HCEC 1CT (cell line): ENCODE measurements at regions not wholly inside any gene's neighbourhood (a gene's known extent, or its start where the extent isn't known, plus 50 kb on each side); places are given as distances from the start of the nearest gene placed in this dataset.

Experiments used
- DNase-seq: peaks from one replicate; pipeline ENCODE4 v3.0.0-alpha.2; 2017

GRCh38 chr12:93314177-93314497, 63.6 kb upstream of the NUDT4 start:
- no peak for DNase-seq

DNA sequence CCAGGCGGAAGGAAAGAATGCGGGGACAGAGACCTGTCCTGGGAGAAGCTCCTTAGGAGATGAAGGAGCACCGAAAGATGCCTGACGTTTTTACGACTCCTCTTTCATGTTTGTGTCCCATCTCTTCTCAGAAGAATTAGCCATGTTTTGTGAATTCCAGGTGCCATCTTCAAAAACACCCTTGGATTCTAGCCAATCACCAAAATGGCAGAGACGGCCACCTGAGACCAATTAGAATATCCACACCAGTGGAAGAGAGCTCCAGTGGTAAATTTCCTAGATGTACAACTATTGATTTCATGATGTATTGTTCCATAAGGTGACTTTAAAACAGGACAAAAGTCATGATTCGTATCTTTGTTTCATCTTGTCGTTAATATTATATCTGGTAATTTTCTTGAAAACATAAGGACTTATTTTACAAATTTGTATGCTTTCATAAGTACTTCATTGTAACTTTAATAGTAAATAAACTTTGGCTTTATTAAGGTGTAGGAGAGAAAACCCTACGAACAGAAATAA, 62.3 kb upstream of the NUDT4 start:
- DNase-seq: no peak

DNA sequence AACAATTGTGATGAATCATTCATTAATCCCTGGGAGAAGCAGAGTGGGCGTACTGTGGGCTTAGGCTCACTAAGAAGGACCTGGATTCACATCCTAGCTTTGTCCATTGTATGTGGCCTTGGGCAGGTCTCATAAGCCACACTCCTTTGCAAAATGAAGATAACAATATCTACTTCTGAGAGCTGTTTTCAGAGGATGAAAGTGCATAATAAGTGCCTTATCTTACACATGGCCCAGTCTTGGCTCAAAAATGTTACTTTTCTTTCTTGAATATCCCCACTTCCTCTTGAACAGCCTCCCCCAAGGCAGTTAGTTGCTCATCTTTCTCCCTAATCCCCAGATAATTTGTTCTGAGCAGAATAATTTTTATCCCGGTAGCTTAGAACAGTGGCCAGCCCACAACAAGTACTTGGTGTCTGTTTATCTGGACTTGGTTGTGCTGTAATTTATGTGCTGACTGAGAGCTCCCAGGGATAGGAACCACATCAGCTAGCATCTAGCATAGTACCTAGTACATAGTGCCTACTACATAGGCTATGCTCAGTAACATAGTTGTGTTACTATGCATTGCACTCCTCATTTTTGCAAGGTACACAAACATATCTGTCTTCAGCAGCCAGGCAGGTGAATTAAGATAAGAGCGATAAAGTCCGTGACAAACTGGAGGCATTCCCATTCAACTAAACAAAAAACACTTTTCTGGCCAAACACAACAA, 61.7 kb upstream of the NUDT4 start:
- DNase-seq: no peak

DNA sequence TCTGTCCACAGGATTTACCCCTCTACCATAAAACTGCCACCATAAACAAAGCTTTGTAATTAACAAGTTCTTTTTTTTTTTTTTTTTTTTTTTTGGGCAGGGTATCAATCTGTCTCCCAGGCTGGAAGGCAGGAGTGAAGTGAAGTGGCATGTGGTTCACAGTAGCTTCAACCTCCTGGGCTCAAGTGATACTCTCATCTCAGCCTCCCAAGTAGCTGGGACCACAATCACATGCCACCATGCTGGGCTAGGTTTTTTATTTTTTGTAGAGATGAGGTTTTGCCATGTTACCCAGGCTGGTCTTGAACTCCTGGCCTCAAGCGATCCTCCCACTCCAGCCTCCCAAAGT, 61.1 kb upstream of the NUDT4 start:
- no peak for DNase-seq

DNA sequence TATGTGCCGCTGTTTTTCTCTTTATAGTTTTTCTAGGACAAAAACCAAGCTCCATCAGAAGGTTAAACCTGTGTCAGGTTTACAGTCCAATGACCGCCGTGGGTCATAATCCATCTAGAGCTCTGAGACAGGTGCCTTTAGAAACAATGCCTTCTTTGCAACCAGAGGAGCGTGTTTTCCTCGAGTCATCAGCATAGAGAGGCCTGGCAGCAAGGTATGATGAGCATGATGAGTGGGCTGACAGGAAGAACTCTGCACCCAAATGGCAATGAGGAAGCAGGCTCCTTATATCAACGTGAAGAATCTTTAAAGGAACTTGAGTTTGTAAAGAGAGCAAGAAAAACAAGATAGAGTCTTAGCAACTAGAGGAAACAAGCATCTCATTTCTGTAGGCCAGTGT, 60.5 kb upstream of the NUDT4 start:
- no peak for DNase-seq

DNA sequence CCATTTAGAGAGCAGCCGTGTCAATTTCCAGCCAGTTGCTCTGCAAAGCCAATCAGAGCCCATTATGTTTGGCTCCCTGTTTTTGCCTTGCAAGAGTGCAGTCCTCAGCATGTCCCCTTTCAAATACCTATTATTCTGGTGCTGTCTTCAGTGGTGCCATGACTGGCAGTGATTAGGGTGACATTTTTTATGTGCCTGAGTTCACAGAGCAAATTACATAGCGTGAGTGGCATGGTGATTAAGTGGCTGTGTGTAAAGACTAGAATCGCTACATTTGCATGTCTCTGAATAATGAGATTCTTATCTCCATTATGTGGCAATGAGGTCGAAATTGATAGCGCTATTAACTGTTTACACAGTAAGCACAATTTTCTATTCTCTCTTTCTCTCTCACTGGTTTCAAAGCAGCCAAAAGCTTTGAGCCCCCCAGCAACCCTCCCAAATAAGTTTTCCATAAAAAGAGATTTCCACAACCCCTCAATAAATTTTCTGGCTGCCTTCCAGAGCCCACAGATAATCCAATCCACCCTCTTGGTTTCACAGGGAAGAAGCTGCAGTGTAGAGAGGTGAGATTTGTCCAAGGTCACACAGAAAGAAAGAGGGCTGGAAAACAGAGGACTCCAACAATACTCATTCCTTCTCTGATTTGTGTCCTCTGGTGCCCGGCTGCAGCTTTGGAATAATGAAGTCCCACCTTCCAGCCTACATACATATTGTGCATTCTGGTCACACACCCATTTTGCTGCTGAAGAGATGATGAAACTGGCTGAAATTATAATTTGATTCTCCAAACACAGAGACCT, 58.8 kb upstream of the NUDT4 start:
- no peak for DNase-seq

DNA sequence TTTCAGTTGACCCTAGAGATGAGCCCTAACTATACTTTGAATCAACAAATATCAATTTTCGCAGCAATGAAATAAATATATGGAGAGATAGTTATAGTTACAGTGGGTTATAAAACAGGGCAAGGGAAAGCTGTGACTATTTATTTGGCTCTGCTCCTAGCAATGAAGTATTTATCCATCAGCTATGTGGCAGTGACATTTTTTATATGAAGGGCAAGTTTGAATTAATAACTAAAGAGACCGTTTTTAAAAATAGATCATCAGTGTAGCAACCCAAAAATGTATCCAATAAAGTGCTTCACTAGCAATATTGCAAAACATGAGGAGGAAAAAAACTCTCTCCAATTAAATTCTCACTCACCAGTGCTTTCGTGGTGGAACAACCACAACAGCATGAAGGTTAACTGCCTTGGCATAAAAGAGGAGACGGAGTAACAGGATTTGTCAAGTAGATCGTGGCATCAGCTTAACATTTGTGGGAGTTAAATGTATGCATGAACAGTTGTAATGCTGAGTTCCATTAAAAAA, 58.1 kb upstream of the NUDT4 start:
- no peak for DNase-seq

DNA sequence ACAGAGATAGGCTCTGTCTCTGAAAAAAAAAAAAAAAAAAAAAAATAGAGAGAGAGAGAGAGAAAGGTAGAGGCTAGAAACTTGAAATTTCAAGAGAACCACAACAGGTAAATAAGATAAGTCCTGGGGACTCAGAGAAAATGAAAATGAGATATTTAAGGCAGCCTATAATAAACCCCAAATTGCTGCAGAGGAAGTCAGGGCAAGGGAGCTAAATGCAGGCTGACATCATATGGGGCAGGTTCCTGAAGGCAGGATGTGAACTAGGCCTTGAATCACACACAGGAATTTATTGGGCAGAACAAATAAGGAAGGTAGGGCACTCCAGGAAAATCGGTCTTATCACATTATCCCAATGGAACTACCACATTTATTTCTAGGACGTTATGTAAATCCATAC, 54.9 kb upstream of the NUDT4 start:
- peak; percentile 78 for DNase-seq

GRCh38 chr12:93323625-93324329, 53.9 kb upstream of the NUDT4 start:
- DNase-seq: peak; percentile 31

DNA sequence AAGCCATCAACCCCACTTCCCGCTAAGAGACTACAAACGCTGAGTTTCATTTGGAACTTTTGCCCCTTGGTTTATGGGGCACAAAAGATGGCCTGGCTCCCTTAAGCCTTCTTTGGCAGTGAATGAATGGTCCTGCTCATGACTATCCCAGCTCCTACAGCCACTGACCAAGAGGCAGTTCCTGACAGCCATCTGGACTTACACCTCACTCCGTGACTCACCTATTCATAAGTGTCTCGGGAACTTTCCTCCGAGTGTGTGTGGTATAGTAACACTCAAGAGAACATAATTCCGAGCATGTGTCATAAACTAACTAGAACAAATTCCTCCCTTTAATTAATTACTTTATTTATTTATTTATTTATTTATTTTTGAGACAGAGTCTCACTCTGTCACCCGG, 51.9 kb upstream of the NUDT4 start:
- peak; percentile 92 for DNase-seq
